Anterior cingulate cortex (tissue), 58 donors: ENCODE measurements at regions not wholly inside any gene's neighbourhood (a gene's known extent, or its start where the extent isn't known, plus 50 kb on each side); places are given as distances from the start of the nearest gene placed in this dataset.

ENCODE experiments used
- DNase-seq, 58 donors: peaks; one replicate each; lab custom pipeline; 2025; lab: John Stamatoyannopoulos, UW

- no peak for DNase-seq
Observed at GRCh38 chr15:70189826-70190695, 92.3 kb upstream of the TLE3 start.

- DNase-seq, result no peak
Observed at GRCh38 chr15:70188286-70188685, 90.6 kb upstream of the TLE3 start.

GRCh38 chr15:70187331-70187730, 89.6 kb upstream of the TLE3 start:
- no peak for DNase-seq

GRCh38 chr15:70186152-70186551, 88.4 kb upstream of the TLE3 start:
- DNase-seq, result no peak

DNA sequence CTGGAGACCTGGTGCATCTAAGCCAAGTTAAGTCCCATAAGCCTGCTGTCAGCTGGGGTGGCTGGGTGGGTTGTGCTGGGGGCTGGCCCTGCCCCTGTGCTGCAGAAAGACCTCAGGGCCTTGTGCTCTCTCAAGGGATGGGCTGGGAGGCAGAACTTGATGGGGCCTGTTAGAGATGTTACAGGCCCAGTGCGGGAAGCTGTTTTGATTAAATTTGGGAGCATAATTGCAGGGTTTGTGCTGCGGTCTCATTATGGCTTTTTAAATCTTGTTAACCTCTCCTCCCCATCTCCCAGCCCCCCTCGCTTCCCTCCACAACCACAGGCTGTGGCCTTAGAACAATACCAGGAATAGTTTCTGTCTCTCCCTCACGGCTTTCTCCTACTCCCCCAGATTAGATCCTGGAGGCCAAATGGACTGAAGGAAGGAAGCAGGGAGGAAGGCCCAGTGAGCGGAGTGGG, 87.6 kb upstream of the TLE3 start:
- no peak for DNase-seq

DNA sequence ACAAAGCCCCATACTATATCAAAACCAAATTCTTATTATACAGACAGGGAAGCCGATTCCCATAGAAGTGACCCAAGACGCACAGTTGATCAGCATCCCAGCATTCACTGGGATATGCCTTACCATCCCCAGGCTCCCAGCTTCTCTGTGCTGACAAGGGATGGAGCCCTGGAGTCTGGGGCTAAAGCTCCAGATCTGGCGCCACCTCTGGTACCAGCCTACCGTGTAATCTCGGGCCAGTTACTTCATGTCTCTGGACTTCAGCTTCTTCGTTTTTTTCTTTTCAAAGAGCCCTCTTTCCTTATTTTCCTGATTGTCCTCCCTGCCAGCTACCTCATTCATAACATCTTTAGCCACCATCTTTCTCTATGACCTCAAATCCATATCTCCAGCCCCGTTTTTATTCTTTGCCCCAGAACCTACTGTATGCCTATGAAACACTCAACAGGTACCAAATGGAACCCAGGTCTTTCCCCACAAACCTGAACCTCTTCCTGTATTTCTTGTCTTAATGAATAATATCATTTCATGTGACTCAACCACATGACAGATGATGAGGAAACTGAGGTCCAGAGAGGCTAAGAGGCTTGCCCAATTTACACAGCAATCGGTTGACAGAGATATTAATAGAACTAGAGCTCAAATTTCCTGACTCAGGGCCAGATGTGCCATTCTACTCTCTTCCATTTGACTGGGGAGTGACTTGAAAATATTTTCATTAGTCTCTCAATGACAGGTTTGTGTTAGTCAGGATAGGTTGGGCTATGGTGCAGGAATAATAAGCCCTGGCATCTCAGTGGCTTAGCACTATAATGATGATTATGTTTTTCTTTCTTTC, 85.4 kb upstream of the TLE3 start:
- no peak for DNase-seq

GRCh38 chr15:70181626-70182255, 84.0 kb upstream of the TLE3 start:
- no peak for DNase-seq

- no peak for DNase-seq
Observed at GRCh38 chr15:70180186-70180875, 82.6 kb upstream of the TLE3 start.

DNA sequence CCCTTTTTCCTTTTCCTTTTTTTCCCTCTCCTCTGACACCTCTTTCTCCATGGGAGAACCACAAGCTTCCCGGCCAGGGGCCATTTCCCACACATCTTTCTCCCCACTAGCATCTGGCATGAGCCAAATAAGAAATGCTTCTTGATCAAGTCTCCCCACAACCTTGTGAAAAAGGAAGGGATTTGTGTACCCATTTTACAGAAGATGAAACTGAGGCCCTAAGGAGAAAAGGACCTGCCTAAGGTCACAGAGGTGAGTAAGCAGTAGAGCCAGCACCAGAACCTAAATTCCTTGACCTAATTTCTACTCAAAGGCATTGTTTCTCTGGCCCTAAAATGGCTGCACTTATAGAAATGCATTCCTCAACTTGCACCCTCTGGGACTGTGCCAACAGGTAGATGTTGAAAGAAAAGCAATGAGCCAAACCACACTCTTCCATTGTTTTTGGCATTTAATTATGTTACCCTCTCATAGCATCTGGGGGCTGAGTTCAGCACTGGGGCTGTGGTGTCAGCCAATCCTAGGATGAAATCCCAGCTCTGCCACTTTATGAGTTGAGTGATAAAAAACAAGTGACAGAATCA, 81.7 kb upstream of the TLE3 start:
- DNase-seq, result no peak

DNA sequence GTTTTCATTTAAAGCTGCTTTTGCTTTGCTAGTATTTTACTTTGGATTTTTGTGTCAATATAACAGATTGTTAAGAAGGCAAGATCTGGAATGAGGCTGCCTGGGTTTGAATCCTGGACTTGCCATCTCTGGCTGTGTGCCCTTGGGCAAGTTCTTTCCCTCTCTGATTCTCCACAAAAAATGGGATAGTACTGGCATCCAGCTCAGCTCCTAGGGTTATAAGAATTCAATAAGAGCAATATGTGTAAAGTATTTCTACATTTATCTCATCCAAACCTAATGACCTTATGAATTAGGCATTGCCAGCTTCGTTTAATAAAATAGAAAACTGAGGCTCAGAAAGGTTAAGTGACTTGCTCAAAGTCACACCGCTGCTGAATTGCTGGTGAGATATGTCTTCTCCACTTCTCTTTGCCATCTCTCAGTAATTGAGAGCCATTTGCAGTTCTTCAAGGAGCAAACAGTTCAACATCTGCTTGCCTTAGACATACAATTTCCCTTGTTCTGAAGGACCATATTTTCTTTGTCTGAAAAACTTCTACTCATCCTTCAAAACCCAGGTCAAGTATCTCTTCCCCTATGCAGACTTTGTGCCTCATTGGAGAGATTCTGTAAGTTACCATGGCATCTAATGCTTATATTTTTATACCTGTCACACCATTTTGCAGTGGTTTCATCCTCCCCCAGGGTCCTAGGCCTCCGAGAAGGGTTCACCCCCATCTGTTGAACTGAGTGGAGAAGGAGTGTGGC, 80.8 kb upstream of the TLE3 start:
- no peak for DNase-seq

DNA sequence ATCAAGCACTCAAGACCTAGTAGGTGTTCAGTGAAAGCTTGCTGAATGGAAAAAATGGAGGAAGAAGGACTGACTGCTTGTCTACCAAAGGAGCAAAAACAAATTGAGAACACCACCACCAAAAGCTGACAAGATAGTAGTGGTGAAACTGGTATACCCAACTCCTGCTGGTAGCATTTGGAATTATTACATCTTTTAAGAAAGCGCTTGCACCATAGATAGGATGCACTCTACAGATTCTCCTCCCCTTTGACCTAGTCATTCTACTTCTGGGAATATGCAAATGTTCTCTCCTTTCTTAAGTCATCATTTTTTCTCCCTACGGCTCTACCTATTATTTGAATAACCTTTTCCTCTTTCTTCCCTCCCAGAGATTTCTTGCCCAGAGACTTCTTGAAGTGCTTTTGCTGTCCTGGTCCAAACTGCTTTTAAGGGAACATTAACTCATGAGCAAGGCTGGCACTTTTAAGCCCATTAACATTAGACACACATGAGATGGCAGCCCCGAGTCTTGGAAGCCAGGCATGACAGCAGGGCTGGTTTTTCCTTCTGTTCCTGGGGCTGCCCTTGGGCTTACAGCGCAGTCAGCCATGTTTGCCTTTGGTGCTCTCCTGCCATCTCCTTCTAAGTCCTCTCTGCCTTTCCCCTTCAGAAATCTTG, 75.0 kb upstream of the TLE3 start:
- no peak for DNase-seq

GRCh38 chr15:70172124-70172523, 74.4 kb upstream of the TLE3 start:
- no peak for DNase-seq

- no peak for DNase-seq
Observed at GRCh38 chr15:70171256-70171886, 73.7 kb upstream of the TLE3 start.

- no peak for DNase-seq
Observed at GRCh38 chr15:70170096-70170699, 72.5 kb upstream of the TLE3 start.

DNA sequence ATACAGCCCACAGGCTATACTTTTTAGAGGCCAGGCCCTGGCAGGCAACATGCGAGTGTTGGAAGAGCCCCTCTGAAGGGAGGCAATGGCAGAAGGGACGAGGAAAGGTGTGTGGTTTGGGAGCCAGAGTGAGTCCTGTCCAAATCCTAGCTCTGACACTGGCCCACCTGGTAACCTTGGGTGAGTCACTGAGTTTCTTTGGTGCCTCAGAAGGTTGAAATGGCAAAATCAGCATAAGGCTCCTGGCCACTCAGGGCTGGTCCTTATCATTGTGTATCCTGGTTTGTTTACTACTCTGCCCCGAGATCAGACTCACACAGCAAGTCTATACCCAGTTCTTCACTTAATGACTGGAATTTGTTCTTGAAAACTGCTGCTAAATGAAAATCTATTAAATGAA, 71.4 kb upstream of the TLE3 start:
- DNase-seq, result no peak

GRCh38 chr15:70167155-70167554, 69.4 kb upstream of the TLE3 start:
- no peak for DNase-seq

GRCh38 chr15:70166506-70167087, 68.9 kb upstream of the TLE3 start:
- DNase-seq, result no peak
